Activated T-cell treated with anti-CD3 and anti-CD28 coated beads, Interleukin-2, amount 50 U/mL, for 72 hours (primary cell): ENCODE measurements at regions not wholly inside any gene's neighbourhood (a gene's known extent, or its start where the extent isn't known, plus 50 kb on each side); places are given as distances from the start of the nearest gene placed in this dataset.
A peak's percentile ranks its signal among the peaks of the same experiment; 100 is the strongest.

ENCODE experiments used
- ATAC-seq, 2 donors: fragments of 150-1000 bp; cut with Tn5 transposase; replicated peaks in 1 of 2; 2 replicates each; pipeline ENCODE4 v1.10.0; 2021; ENCODE audit warnings: moderate library complexity in 2 of 2, mild to moderate bottlenecking in 1 of 2
- DNase-seq, 2 donors: peaks; one replicate each; pipeline ENCODE4 v3.0.0; 2021 to 2022; ENCODE audit warnings: mixed read lengths in 1 of 2
- H3K27ac Mint-ChIP-seq: one replicate; pipeline ENCODE4 v1.8.0; 2022; ENCODE audit warnings: mild to moderate bottlenecking, moderate library complexity, mixed read lengths
- H3K27me3 Mint-ChIP-seq: one replicate; pipeline ENCODE4 v1.8.0; 2022; ENCODE audit warnings: low read depth, mixed read lengths
- H3K36me3 Mint-ChIP-seq, 2 donors: one replicate each; pipeline ENCODE4 v1.8.0; 2022; ENCODE audit warnings: mixed read lengths in 2 of 2, mild to moderate bottlenecking in 1 of 2; ENCODE audit not compliant: insufficient read depth in 2 of 2
- H3K4me1 Mint-ChIP-seq: one replicate; pipeline ENCODE4 v1.8.0; 2022; ENCODE audit warnings: low read depth, mixed read lengths
- H3K4me3 Mint-ChIP-seq, 2 donors: one replicate each; pipeline ENCODE4 v1.8.0; 2022; ENCODE audit warnings: mild to moderate bottlenecking in 2 of 2, mixed read lengths in 2 of 2, moderate library complexity in 2 of 2
- H3K9me3 Mint-ChIP-seq, 2 donors: one replicate each; pipeline ENCODE4 v1.8.0; 2022; ENCODE audit warnings: mixed read lengths in 2 of 2

DNA sequence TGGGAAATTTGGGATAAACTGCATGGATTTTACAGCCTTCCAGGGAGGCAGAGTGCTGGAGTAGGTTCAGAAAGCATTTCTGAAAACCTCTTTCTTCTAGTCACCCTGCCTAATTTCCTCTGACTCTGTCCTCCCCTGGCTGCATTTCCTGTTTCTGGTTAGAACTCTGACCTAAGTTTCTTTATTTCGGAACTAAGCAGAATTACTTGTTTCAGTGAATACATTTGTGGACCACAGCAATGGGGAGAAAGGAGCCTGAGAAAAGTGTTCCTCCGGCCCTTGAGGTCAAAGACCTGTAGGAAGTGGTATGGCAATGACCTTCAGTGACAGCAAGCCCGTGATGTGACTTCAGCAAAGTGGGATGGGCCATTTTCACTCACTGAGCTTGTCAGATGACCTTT lies 173.4 kb upstream of the RUNX1 start:
- H3K4me1 Mint-ChIP-seq, result peaks cover 76% of the 10 kb centered on the region

DNA sequence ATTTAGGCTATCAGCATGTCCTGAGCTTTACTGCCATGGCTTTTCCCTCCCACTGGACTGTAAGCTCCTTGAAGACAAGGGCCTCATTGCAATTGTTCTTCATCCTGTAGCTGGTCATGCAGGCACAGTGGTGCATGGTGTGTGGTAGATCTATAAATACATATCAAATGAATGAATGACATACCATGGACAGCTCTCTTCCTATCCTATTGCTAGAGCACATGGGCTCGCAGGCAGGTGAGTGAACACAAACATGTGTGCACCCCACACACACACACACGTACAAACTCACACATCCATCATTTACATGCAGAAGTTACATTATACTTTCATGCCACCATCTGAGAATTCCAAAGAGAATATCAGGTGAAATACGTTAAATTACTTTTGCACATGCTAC lies 172.9 kb upstream of the RUNX1 start:
- H3K4me3 Mint-ChIP-seq, result peak overlapping the region; percentile 40 to 53
- peak overlapping the region; percentile 0 for H3K27ac Mint-ChIP-seq
- H3K36me3 Mint-ChIP-seq, result peaks cover 2 to 5% of the 10 kb centered on the region in 2 donors
- no peak for DNase-seq
- H3K4me1 Mint-ChIP-seq, result peaks cover 76% of the 10 kb centered on the region
- peaks cover 1 to 2% of the 10 kb centered on the region in 2 donors for H3K9me3 Mint-ChIP-seq
- H3K27me3 Mint-ChIP-seq, result no peaks in the 10 kb centered on the region
- no peak for ATAC-seq

More for the DNA sequence above, 173.4 kb upstream of the RUNX1 start:
- Mint-ChIP-seq H3K27ac (peak overlapping the region; percentile 80), H3K4me3 (peak overlapping the region; percentile 40 to 53), H3K9me3 (peaks cover 1 to 2% of the 10 kb centered on the region in 2 donors), H3K27me3 (no peaks in the 10 kb centered on the region), H3K36me3 (peaks cover 2 to 5% of the 10 kb centered on the region in 2 donors)
- DNase-seq (peak; percentile 70 to 71), ATAC-seq (peak; percentile 67 to 74)

DNA sequence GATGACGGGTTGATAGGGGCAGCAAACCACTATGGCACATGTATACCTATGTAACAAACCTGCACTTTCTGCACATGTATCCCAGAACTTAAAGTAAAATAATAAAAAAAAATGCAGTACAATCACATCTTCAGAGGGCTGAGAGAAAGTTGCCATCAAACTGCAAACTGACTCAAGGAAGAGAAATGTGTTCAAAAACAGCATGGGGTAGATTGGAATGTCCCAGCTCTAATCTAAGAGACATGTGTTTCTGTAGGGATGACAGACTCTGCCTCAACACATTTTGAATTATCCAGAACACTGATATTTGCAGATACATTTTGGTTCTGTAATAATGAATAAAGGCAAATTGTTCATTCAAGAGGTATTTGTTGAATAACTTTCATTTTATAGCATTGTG lies 171.2 kb upstream of the RUNX1 start:
- H3K27me3 Mint-ChIP-seq, result no peaks in the 10 kb centered on the region

DNA sequence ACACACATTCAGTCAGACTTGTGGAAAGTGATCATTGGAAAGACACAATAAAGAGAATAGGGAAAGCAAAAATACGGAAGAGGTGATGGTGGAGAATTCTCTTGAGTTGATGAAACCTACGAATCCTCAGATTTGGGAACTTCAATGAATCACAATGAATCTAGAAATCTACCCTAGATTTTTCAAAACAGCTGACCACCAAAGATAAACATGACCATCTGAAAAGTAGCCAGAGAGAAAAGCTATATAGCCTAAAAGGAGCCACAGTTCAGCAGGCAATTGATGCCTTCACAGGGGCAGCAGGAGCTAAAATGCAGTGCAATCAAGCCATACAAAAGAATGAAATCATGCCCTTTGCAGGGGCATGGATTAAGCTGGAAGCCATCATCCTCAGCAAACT lies 170.6 kb upstream of the RUNX1 start:
- Mint-ChIP-seq H3K4me1 (peaks cover 58% of the 10 kb centered on the region), H3K4me3 (no peak overlapping the region), H3K27ac (no peak overlapping the region), H3K27me3 (no peaks in the 10 kb centered on the region), H3K36me3 (peaks cover 2 to 5% of the 10 kb centered on the region in 2 donors), H3K9me3 (peaks cover 1 to 2% of the 10 kb centered on the region in 2 donors)
- ATAC-seq (no peak), DNase-seq (no peak)

More for the DNA sequence above, 171.2 kb upstream of the RUNX1 start:
- Mint-ChIP-seq H3K4me1 (peaks cover 61% of the 10 kb centered on the region), H3K9me3 (peaks cover 1 to 2% of the 10 kb centered on the region in 2 donors), H3K27ac (no peak overlapping the region), H3K36me3 (peaks cover 2 to 5% of the 10 kb centered on the region in 2 donors), H3K4me3 (no peak overlapping the region)
- DNase-seq, result no peak
- ATAC-seq, result no peak

DNA sequence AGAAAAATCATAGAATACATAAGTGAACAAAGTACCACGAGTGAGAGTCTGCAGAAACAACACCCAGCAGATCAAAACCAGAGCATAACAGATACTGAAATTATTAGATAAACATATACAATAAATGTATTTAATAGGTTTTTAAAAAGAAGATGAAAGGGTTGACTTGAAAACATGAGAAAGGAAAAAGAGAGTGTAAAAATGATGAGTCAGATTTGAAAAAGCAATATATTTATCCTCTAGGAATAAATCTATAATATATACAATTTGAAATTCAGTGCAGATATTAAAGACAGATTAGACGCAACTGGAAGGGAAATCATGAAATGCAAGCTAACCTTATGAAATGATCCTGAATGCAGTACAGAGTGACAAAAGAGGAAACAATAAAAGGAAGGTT lies 170.2 kb upstream of the RUNX1 start:
- no peaks in the 10 kb centered on the region for H3K27me3 Mint-ChIP-seq
- no peak overlapping the region for H3K4me3 Mint-ChIP-seq
- H3K9me3 Mint-ChIP-seq, result peaks cover 1 to 2% of the 10 kb centered on the region in 2 donors
- H3K36me3 Mint-ChIP-seq, result peaks cover 2 to 5% of the 10 kb centered on the region in 2 donors
- H3K27ac Mint-ChIP-seq, result no peak overlapping the region
- H3K4me1 Mint-ChIP-seq, result peaks cover 58% of the 10 kb centered on the region
- ATAC-seq, result no peak
- no peak for DNase-seq

DNA sequence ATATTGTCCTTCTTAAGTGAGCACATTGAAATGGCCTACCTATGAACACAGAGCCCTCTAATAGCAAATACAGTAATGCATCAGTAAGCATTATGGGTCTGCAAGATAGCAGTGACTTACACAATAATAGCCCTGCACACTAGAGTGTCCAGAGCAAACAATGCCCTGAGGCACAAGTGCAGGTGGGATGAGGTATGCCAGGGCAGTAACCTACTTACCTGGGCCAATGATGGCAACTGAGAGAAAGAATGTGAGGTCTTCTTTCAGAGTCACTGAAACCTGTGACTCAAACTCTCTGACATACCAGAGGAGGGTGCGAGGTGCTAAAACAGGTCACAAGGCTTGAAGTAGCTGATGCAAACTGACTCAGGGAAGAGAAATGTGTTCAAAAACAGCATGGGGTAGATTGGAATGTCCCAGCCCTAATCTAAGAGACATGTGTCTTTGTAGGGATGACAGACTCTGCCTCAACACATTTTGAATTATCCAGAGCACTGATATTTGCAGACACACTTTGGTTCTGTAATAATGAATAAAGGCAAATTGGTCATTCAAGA lies 168.5 kb upstream of the RUNX1 start:
- peak; percentile 70 to 75 for DNase-seq
- Mint-ChIP-seq H3K27me3 (no peaks in the 10 kb centered on the region), H3K9me3 (peaks cover 2 to 7% of the 10 kb centered on the region in 2 donors), H3K4me3 (peak overlapping the region; percentile 13 to 55), H3K27ac (peak overlapping the region; percentile 89), H3K36me3 (peaks cover 2 to 5% of the 10 kb centered on the region in 2 donors), H3K4me1 (peaks cover 47% of the 10 kb centered on the region)
- peak; percentile 94 to 95 for ATAC-seq

DNA sequence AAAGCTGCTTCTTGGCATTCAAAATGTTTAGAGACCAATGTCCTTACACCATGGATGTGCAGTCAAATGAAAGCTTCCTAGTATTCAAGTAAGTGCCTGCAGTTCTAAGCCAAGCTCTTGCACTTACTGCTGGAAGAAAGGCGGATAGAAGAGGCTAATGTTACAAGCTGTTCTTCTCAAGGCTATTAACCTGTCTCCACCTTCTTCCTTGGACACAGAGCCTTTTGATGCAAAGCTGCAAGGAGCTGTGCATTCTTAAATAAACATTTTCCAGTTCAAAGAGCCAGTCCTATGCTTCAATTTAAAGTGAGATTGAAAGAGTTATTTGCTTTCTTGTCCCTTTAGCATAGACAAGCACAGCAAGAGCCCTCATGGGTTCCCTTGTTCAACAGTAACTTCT lies 167.9 kb upstream of the RUNX1 start:
- no peaks in the 10 kb centered on the region for H3K27me3 Mint-ChIP-seq
- peaks cover 2 to 7% of the 10 kb centered on the region in 2 donors for H3K9me3 Mint-ChIP-seq
- H3K4me3 Mint-ChIP-seq, result no peak overlapping the region
- peak overlapping the region; percentile 36 for H3K27ac Mint-ChIP-seq
- peaks cover 2 to 5% of the 10 kb centered on the region in 2 donors for H3K36me3 Mint-ChIP-seq
- ATAC-seq, result no peak
- no peak for DNase-seq
- H3K4me1 Mint-ChIP-seq, result peaks cover 47% of the 10 kb centered on the region

DNA sequence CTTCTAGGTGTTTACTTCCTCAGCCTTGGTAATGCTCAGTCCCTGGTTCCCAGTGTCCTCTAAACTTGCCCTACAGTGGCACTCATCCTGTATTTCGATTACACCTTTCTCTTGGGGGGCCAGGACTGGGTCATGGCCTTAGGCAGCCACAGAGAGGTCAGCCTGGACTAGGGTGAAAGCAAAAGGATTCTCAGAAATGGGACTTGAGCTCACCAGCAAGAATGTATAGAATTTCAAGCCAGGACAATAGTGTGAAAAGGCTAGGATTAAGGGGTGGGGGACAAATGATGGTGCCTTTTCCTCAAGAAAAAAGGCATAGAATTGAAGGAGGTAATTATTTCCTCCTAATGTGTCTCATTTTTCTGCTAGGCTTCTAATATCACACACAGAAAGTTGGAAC lies 166.8 kb upstream of the RUNX1 start:
- no peaks in the 10 kb centered on the region for H3K27me3 Mint-ChIP-seq
- H3K36me3 Mint-ChIP-seq, result peaks cover 2 to 4% of the 10 kb centered on the region in 2 donors
- ATAC-seq (no peak), DNase-seq (no peak)
- peaks cover 4 to 7% of the 10 kb centered on the region in 2 donors for H3K9me3 Mint-ChIP-seq
- no peak overlapping the region for H3K4me3 Mint-ChIP-seq
- H3K4me1 Mint-ChIP-seq, result peaks cover 42% of the 10 kb centered on the region
- no peak overlapping the region for H3K27ac Mint-ChIP-seq

DNA sequence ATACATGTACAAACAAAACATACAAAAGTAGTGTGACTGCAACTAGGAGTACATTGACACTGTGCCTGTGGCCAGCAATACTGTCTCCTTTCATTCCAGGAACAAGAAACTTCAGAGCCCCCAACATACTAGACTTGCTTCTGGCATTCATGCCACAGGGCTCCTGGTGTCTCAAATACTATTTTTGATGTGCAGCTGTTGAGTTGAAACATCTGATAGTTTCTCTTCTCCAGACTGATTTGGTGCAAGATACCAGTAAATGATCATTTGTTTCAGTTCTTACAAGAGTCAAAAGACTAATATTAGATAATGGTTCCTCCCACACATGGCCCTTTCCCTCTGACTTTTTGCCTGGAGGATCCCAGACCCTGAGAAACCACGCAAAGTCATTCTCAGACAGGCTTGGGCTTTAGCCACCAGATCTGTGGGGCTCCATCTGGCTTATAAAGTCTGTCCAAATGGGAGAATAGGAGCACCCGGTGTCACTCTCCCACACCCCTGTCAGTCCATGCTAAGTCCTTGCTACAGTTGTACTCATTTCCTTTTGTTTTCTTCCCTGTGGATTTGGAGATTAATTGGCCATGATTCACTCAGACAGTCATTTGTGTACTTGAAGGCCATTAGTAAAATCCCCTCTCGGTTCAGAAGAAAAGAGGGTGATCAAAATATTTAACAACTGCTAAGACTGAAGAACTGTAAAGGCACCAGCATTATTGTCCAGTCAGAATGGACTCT lies 163.5 kb upstream of the RUNX1 start:
- peaks cover 5 to 10% of the 10 kb centered on the region in 2 donors for H3K36me3 Mint-ChIP-seq
- H3K4me1 Mint-ChIP-seq, result peaks cover 20% of the 10 kb centered on the region
- H3K27me3 Mint-ChIP-seq, result no peaks in the 10 kb centered on the region
- H3K27ac Mint-ChIP-seq, result no peak overlapping the region
- no peak for ATAC-seq
- H3K4me3 Mint-ChIP-seq, result no peak overlapping the region
- peaks cover 11% of the 10 kb centered on the region in 2 donors for H3K9me3 Mint-ChIP-seq
- DNase-seq, result no peak

DNA sequence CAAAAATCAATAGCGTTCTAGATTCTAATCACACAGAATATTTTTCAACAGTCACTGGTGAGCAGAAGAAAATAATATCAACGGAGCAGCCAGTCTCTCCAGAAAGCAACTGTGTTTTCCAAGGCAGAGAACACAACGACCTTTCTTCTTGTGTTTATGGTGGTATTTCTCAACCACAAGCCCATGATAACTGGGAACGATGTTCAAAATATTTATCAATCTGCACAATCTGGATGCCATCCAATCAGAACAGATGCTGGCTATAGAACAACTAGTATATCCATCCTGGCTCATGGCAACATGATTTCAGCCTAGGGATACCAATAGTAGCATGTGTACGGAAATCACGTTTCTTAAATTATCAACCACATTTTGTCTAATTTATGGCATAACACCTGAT lies 162.7 kb upstream of the RUNX1 start:
- peaks cover 5 to 10% of the 10 kb centered on the region in 2 donors for H3K36me3 Mint-ChIP-seq
- ATAC-seq (no peak), DNase-seq (no peak)
- no peak overlapping the region for H3K4me3 Mint-ChIP-seq
- no peaks in the 10 kb centered on the region for H3K27me3 Mint-ChIP-seq
- H3K27ac Mint-ChIP-seq, result no peak overlapping the region
- peaks cover 11% of the 10 kb centered on the region in 2 donors for H3K9me3 Mint-ChIP-seq
- H3K4me1 Mint-ChIP-seq, result peaks cover 16% of the 10 kb centered on the region

DNA sequence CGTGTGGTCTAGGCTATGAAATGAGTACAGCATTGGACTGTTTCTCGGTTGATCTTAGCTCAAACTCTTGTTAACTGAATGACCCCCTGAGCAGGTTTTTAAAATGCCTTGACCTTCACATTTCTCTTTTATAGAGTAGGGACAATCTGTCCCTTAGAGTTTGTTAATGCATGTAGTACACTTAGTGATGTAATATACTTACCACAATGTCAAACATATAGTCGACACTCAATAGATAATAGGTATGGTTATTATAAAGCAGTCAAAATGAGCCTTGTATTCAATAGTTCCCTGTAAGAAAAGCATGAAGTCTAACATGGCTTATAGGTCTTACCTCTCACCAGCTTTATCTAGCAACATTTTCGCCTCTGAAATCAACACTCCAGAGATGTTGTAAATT lies 161.0 kb upstream of the RUNX1 start:
- peaks cover 32% of the 10 kb centered on the region for H3K4me1 Mint-ChIP-seq
- peaks cover 11% of the 10 kb centered on the region in 2 donors for H3K9me3 Mint-ChIP-seq
- peaks cover 5 to 10% of the 10 kb centered on the region in 2 donors for H3K36me3 Mint-ChIP-seq
- H3K27me3 Mint-ChIP-seq, result no peaks in the 10 kb centered on the region
- no peak overlapping the region for H3K4me3 Mint-ChIP-seq
- DNase-seq (no peak), ATAC-seq (no peak)
- no peak overlapping the region for H3K27ac Mint-ChIP-seq

DNA sequence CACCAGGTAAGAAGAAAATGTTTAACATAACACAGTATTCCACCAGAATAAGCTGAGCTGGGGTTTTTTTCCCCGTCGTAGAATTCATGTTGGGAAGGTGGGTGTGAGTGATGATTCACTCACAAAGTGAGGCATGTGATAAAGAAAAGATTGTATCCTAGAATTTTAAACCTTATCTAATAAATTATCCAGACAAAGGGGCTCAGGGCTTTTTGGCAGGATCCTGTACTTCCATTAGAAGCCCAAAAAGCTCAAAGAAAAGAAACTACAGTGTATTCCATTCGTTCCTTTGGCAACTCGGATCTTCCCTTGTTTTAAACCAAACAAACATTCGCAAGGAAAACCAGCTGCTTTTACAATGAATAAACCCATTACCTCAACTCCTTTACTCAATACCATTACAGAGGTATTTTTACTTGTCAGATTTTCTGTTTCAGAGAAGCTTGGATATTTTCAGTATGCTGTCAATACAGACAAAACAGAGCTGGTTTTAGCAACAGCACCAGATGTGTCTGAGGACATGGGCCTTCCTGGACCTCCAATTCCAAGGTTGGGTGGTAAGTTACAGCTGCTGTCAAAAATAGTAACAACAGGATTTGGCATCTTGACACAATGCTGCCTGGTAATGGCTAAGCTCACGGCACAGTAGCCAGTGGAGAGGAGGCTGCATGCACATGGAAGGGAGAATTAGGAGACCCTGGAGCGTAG lies 159.9 kb upstream of the RUNX1 start:
- H3K4me1 Mint-ChIP-seq, result peaks cover 44% of the 10 kb centered on the region
- DNase-seq (no peak), ATAC-seq (no peak)
- no peaks in the 10 kb centered on the region for H3K27me3 Mint-ChIP-seq
- no peak overlapping the region for H3K4me3 Mint-ChIP-seq
- peaks cover 5 to 10% of the 10 kb centered on the region in 2 donors for H3K36me3 Mint-ChIP-seq
- H3K27ac Mint-ChIP-seq, result no peak overlapping the region
- peaks cover 11% of the 10 kb centered on the region in 2 donors for H3K9me3 Mint-ChIP-seq

DNA sequence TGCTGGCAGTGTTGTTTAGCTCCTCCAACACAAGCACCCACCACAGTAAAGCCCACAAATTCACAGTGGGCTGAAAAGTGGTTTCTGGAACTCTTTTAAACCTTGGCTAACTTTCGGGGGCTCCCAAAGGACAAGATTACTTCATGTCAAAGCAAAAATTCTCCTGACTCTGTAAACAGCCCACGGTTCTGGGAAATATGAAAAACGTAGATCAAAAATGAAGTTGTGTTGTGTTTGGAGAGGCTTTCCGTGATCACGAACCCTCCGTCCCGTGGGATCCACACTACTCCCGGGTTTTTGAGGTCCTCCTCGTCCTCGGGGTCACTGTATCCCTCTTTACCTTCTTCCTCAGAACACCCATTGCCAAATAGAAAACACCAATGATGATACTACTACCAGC lies 159.0 kb upstream of the RUNX1 start:
- Mint-ChIP-seq H3K27ac (no peak overlapping the region), H3K9me3 (peaks cover 5 to 11% of the 10 kb centered on the region in 2 donors), H3K27me3 (no peaks in the 10 kb centered on the region), H3K4me1 (peaks cover 52% of the 10 kb centered on the region), H3K4me3 (no peak overlapping the region), H3K36me3 (peaks cover 5 to 10% of the 10 kb centered on the region in 2 donors)
- DNase-seq, result no peak
- no peak for ATAC-seq
